Prostate gland (tissue), 2 donors: ENCODE measurements at regions not wholly inside any gene's neighbourhood (a gene's known extent, or its start where the extent isn't known, plus 50 kb on each side); places are given as distances from the start of the nearest gene placed in this dataset.

Source experiments
- CTCF ChIP-seq, 4 experiments: fragments of 200-600 bp in 2 of 4; fragments of 450-650 bp in 2 of 4; sonication (generic) in 2 of 4; IDR thresholded peaks; 1 replicate in 3 of 4; 2 replicates in 1 of 4; pipeline ENCODE4 v1.5.1; 2016 to 2019; ENCODE audit warnings: antibody characterized with exemption in 4 of 4, mild to moderate bottlenecking in 2 of 4, moderate library complexity in 2 of 4
- POLR2A ChIP-seq: fragments of 450-650 bp; IDR thresholded peaks from one replicate; pipeline ENCODE4 v1.6.1; 2016; ENCODE audit warnings: antibody characterized with exemption, mild to moderate bottlenecking
- POLR2AphosphoS5 ChIP-seq: sonication (generic); formaldehyde crosslinking; IDR thresholded peaks from one replicate; pipeline ENCODE4 v1.6.1; 2017; ENCODE audit warnings: antibody characterized with exemption

GRCh38 chr2:19654310-19655090 lies 247.3 kb downstream of the TTC32 start:
- TF ChIP-seq POLR2A (no peak), CTCF (IDR thresholded peaks at IDR 0.05) (no peak), POLR2AphosphoS5 (no peak)
